AG10803 (cell line): ENCODE measurements at regions not wholly inside any gene's neighbourhood (a gene's known extent, or its start where the extent isn't known, plus 50 kb on each side); places are given as distances from the start of the nearest gene placed in this dataset.

Experiments
- DNase-seq: peaks from one replicate; pipeline ENCODE4 v3.0.0; 2010; ENCODE audit warnings: low read depth
- H3K4me3 ChIP-seq: 2 replicates; pipeline ENCODE4 v1.5.1; 2011; ENCODE audit warnings: mild to moderate bottlenecking, low read length, control low read depth
- CTCF ChIP-seq: conservative IDR thresholded peaks from 2 replicates; pipeline ENCODE4 v1.5.1; 2011; ENCODE audit warnings: mild to moderate bottlenecking, low read length, control low read depth, inconsistent platforms

GRCh38 chr2:14053105-14053504 lies 579.4 kb upstream of the LRATD1 start:
- TF ChIP-seq CTCF = no peak
- DNase-seq = no peak

GRCh38 chr2:14064346-14064745 lies 568.2 kb upstream of the LRATD1 start:
- no peak for DNase-seq
- no peak for TF ChIP-seq CTCF
- no peak overlapping the region for H3K4me3 ChIP-seq

More at GRCh38 chr2:14053105-14053504, 579.4 kb upstream of the LRATD1 start:
- no peak overlapping the region for H3K4me3 ChIP-seq

GRCh38 chr2:14072338-14072737 lies 560.2 kb upstream of the LRATD1 start:
- TF ChIP-seq CTCF = no peak
- no peak overlapping the region for H3K4me3 ChIP-seq
- no peak for DNase-seq

GRCh38 chr2:14074691-14075090 lies 557.8 kb upstream of the LRATD1 start:
- DNase-seq = no peak
- no peak for TF ChIP-seq CTCF

GRCh38 chr2:14079576-14079975 lies 552.9 kb upstream of the LRATD1 start:
- H3K4me3 ChIP-seq = no peak overlapping the region
- DNase-seq = no peak
- no peak for TF ChIP-seq CTCF

More at GRCh38 chr2:14074691-14075090, 557.8 kb upstream of the LRATD1 start:
- no peak overlapping the region for H3K4me3 ChIP-seq

- H3K4me3 ChIP-seq = no peak overlapping the region
- no peak for DNase-seq
- TF ChIP-seq CTCF = no peak
These were observed 551.0 kb upstream of the LRATD1 start for GRCh38 chr2:14081521-14081920.

GRCh38 chr2:14082640-14083039 lies 549.9 kb upstream of the LRATD1 start:
- no peak for DNase-seq
- H3K4me3 ChIP-seq = no peak overlapping the region
- TF ChIP-seq CTCF = no peak
